GM21619 (cell line): ENCODE measurements at regions not wholly inside any gene's neighbourhood (a gene's known extent, or its start where the extent isn't known, plus 50 kb on each side); places are given as distances from the start of the nearest gene placed in this dataset.
"Not testable (repeated sequence)": the region's sequence is repeated elsewhere in the genome, so short reads cannot be mapped to it uniquely, and the experiment has no call there.

Experiments
- ATAC-seq: cut with Tn5 transposase; IDR thresholded peaks from one replicate; pipeline ENCODE4 v1.9.1; 2021; ENCODE audit not compliant: unreplicated experiment

GRCh38 chr4:180280726-180281297, 1962.4 kb upstream of the TENM3 start:
- no peak for ATAC-seq

DNA sequence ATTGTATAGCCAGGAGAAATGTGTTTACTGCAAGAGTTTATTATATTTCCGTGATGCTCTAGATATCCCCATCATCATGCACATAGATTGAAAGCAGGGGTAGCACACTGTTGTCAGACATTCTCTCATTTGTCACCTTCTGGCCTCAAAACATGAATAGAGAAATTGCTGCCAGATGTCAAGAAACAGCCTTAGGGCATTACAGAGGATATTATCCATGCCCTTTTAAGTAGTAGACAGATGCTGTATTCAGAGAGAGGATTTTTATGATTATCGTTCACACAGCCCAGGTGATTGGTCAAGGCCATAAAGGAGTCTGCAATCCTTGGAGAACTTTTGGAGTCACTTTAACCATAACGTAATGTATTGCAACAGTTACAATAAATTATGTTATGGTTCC, 1961.5 kb upstream of the TENM3 start:
- no peak for ATAC-seq

DNA sequence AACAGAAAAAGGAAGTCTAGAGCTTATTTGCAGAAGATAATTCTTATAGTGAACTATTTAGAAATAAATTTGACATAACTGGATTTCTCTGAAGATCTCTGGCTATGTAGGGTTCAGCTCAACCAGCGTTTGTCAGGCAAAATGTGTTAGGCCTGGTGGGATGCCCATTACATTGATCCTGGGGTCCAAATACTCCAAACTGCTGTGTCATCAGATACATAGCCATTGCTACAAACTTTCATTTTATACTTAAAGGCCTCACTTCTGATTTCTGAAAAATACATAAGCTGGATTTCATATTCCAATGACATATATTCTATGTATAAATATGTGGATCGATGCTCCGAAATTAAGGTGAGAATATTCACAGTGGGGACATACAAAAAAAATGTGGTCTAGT, 1958.9 kb upstream of the TENM3 start:
- no peak for ATAC-seq

DNA sequence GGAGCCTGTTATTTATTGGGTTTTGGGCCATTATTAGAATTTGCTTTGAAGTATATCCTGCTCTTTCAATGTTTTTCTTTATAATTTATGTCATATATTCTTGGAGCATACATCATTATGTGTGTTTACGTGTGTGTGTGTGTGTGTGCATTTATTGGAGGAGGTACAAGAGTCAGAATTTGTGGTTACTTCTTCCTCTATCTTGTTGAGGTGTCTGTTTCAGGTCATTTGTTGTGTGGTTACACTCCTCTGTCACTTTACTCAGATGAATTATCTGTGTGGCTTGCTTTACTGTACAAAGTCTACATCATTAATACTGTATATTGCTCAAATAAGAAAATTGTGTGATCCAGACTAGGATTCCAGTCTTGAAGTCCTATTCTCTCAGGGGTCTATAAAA, 1957.4 kb upstream of the TENM3 start:
- ATAC-seq = no peak

- ATAC-seq = no peak
These were observed 1950.9 kb upstream of the TENM3 start for GRCh38 chr4:180292339-180292738.

- ATAC-seq = no peak
These were observed 1947.1 kb upstream of the TENM3 start for GRCh38 chr4:180296036-180296599.

DNA sequence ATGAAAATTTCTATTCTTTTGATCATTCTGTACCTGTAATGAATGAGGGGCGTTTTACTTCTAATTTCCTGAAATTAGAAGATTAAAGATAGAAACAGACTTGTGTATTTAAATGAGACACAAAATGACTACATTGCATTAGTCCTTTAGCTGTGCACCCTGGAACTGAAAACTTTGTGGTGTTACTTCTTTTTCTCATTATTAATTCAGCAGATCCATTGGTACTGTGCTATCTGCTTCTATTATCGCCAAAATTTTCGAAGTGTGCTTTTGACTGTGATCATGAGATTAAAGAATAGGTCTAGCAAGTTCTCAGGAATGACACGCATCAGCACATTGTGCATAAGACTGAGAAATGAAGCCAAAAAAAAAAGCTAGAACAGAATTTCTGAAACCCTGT, 1938.9 kb upstream of the TENM3 start:
- no peak for ATAC-seq

DNA sequence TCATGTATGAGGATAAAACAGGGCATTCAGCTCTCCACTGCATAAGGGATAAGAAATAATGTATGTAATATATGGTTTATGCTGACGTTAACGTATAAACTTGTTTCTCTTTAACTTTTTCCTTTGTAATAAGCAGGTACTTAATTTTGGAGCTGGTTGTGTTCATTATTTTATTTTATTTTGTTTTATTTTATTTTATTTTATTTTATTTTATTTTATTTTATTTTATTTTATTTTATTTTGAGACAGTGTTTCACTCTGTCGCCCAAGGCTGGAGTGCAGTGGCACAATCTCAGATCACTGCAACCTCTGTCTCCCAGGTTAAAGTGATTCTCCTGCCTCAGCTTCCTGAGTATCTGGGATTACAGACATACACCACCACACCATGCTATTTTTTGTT, 1932.6 kb upstream of the TENM3 start:
- no peak for ATAC-seq

DNA sequence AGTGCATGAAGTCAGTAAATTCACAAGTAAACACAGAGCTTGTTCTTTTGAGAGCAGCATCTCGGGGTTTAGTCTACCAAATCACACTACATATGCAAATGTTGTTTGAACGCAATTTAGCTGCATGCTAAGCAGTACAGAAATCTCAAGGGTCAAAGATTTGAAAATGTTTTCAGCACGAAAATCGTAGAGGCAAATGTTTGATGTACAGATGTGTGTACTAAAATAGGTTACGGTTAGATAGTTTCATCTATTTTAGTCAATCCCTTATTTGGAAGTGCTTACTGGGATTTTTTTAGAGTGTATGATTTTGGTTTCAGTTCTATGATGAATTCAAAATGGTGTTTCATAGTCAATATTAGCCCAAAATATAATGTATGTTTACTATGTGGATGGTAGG, 1928.2 kb upstream of the TENM3 start:
- no peak for ATAC-seq

- ATAC-seq = no peak
These were observed 1912.7 kb upstream of the TENM3 start for GRCh38 chr4:180330521-180330920.

- no peak for ATAC-seq
These were observed 1910.0 kb upstream of the TENM3 start for GRCh38 chr4:180333162-180333561.

DNA sequence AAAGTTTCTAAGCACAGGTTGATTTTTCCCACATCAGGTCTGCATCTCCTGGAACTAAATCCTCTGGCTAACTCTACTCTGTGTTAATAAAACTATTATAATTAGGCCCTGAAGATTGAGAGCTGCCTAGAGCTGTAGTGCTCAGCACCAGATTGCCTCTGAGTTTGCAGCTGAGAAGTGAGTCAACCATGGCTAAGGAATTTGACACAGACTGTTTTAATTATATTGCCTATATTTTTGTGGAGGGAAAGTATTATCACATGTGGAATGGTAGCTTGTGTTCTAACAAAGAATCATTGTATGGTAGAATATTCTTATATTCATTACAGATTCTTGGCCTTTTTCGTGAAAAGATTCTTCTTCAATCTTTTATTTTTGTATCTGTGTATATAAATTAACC, 1907.6 kb upstream of the TENM3 start:
- ATAC-seq = no peak

- no peak for ATAC-seq
These were observed 1906.6 kb upstream of the TENM3 start for GRCh38 chr4:180336494-180337090.

DNA sequence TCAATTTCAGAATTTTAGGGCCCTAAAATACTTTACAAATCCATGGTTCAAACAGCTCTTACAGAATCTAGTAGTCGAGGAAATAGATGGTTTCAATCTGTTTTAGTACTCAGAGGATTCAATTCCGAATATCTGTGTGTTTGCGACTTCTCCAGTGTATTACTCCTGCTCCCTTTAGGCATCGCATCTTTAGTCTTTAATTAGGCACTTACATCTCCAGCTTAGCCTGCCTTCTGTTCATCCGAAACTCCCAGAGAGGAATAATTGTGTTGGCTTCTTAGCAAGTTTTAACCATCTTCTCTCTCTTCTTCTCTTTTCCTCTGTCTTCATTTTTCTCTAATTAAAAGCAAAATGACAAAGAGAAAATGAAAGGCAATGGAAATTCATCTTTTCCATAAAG, 1901.3 kb upstream of the TENM3 start:
- no peak for ATAC-seq

DNA sequence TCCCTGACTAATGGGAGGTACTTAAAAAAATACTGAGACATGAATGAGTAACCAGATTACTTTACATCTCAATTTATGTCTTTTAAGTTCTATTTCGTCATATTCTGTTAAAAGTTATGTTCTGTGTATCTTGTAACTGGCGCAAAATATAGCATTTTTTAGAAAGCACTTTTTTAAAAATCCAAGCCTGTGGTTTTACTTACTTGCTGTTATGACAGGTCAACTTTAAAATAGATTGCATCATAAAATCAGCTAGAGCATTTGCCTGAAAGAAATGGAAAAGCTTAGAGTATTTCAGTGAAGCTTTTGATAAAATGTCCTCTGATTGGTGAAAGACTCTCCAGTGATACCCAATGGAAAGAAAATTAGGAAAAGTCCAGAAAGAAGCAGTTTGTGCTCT, 1892.3 kb upstream of the TENM3 start:
- no peak for ATAC-seq

GRCh38 chr4:180356766-180357165, 1886.4 kb upstream of the TENM3 start:
- ATAC-seq = no peak

DNA sequence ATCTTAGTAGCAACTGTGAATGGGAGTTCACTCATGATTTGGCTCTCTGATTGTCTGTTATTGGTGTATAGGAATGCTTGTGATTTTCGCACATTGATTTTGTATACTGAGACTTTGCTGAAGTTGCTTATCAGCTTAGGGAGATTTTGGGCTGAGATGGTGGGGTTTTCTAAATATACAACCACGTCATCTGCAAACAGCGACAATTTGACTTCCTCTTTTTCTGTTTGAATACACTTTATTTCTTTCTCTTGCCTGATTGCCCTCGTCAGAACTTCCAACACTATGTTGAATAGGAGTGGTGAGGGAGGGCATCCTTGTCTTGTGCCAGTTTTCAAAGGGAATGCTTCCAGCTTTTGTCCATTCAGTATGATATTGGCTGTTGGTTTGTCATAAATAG, 1883.1 kb upstream of the TENM3 start:
- not testable (repeated sequence) for ATAC-seq

DNA sequence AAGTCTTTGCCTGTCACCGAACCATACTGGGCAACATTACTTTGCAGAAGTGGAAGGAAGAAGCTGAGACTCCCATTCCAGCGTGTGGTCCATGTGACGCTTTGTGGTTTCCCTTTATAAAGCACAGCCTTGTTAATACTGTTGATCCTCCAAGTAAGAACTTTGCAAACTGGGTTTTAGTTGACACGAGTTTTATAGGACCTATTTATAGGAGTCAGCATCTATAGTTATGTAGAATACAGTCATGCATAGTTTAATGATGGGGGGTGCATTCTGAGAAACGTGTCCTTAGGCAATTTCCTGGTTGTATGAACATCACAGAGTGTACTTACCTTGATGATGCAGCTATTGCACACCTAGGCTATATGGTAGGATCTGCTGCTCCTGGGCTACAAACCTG, 1879.4 kb upstream of the TENM3 start:
- no peak for ATAC-seq

DNA sequence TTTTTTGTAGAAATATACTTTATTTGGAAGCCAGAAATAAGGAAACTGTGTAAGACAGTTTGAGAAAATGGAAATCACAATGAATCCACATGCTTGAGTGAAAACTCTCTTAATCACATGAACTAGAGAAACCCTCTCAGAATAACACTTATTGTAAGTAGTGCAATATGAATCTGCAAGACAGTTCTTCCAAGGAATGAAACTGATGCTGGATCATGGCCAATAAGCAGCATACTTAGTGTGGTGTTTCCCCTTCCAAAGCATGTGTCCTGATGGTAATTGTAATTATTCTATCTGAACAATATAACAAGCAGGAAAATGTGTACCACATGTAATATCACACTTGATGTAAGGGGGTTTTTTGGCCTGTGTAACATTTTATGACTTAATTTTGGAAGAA, 1870.5 kb upstream of the TENM3 start:
- ATAC-seq = no peak

- ATAC-seq = no peak
These were observed 1865.5 kb upstream of the TENM3 start for GRCh38 chr4:180377741-180378140.

DNA sequence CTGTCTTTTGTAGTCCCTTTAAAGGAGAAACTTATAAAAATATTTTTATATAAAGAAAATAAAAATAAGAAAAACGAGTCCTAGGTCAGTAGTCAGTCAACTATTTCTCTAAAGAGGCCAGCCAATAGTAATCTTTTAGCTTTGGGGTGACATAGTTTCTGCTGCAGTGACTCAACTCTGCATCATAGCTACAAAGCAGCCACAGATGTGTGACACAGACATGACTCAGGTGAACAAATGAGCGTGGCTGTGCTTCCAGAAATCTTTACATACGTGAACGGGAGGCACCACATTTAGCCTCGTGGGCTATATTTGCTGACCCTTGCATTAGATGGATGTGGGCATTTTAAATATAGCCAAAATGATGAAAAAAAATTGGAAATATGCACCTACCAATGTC, 1862.5 kb upstream of the TENM3 start:
- ATAC-seq = no peak

DNA sequence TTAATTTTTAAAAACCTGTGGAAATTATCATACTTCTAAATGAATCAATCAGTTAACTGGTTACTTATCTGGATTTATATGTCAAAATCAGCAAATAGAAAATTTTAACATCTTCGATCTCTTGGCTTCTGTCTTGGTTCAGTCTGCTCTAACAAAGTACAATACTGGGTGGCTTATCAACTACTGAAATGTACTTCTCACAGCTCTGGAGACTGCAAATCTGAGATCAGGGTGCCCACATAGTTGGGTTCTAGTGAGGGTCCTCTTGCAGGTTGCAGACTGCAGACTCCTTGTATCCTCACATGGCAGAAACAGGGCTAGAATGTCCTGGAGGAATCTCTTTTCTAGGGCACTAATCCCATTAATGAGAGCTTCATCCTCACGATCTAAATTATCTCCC, 1851.6 kb upstream of the TENM3 start:
- no peak for ATAC-seq

GRCh38 chr4:180394312-180394711, 1848.9 kb upstream of the TENM3 start:
- no peak for ATAC-seq
